ENCODE measurements at regions not wholly inside any gene's neighbourhood (a gene's known extent, or its start where the extent isn't known, plus 50 kb on each side); places are given as distances from the start of the nearest gene placed in this dataset.

DNA sequence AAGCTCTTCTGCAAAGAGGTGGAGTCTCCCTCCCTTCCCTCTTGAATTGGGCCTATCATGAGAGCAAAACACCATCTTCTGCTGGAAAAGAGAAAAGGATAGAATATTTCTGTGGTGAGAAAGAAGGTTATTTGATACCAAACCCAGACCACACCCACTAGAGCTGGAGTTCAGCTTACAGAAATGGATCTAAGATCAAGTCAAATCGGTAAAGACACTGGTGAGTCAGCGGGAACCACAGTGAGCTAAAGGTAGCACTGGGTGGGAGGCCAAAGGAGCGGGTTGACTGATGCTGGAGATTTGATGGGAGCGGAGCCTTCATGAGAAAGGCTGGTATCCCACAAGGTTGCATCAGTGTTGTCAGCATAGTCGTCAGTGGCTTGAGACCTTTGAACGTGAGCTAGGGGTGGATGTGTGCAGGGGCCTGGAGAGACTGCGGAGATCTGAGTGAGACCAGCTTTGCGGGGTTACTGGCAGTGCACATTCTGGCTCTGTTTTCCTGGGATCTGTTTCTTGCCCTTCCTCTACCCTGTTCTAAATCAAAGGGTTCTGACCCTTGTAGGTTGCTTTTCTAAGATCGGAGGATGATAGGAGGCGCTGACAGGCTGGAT lies 106.4 kb upstream of the SCOC start:
- TF ChIP-seq, protein P1, sequence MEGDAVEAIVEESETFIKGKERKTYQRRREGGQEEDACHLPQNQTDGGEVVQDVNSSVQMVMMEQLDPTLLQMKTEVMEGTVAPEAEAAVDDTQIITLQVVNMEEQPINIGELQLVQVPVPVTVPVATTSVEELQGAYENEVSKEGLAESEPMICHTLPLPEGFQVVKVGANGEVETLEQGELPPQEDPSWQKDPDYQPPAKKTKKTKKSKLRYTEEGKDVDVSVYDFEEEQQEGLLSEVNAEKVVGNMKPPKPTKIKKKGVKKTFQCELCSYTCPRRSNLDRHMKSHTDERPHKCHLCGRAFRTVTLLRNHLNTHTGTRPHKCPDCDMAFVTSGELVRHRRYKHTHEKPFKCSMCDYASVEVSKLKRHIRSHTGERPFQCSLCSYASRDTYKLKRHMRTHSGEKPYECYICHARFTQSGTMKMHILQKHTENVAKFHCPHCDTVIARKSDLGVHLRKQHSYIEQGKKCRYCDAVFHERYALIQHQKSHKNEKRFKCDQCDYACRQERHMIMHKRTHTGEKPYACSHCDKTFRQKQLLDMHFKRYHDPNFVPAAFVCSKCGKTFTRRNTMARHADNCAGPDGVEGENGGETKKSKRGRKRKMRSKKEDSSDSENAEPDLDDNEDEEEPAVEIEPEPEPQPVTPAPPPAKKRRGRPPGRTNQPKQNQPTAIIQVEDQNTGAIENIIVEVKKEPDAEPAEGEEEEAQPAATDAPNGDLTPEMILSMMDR (IDR thresholded peaks at IDR 0.05), result no peak
- TF ChIP-seq POLR2AphosphoS5 (IDR thresholded peaks at IDR 0.05) (no peak), POLR2A (IDR thresholded peaks at IDR 0.05) (no peak)
